Stimulated activated CD8-positive, alpha-beta memory T cell treated with anti-CD3 and anti-CD28 coated beads, Interleukin-7, amount 100 ng/mL, for 24 hours (primary cell): ENCODE measurements at regions not wholly inside any gene's neighbourhood (a gene's known extent, or its start where the extent isn't known, plus 50 kb on each side); places are given as distances from the start of the nearest gene placed in this dataset.
"Not testable (repeated sequence)": the region's sequence is repeated elsewhere in the genome, so short reads cannot be mapped to it uniquely, and the experiment has no call there.

Source experiments
- DNase-seq: peaks from one replicate; pipeline ENCODE4 v3.0.0-alpha.2; 2020; ENCODE audit warnings: low read depth

DNA sequence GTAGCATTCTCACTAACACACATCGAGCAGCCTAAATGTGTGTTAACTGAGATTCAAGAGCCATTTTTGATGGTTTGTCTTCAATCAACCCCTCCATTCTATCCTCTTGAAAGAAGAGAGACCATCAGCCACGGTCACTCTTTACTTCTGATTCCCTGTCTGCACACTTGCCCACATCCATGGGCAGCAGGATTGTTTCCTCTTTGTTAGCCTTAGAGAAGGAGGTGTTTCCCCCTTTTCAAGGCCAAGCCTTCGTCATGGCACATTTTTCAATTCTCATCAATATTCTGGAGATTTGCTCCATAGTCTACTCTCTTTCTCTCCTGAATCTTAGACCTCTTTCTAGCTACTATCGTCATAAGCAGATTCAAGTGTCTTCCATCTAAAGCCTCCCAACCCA, 522.4 kb upstream of the NAALADL2 start:
- no peak for DNase-seq

DNA sequence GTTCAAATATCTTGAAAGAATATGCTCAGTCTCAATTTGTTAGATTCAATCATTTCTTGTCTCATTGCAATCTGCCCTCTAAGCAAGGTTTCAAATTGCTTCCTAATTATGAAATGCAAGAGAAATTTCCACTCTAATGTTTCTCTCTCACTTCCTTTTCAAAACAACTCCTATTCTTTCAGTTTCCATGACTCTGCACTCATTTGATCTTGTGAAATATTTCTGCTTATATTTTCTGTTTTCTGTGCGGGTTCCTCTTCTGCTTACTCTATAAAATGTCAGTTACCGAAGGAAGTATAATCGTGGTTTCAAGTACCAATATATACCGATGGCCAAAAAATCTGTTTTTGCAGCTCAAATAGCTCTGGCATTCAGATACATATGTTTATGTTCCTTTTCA, 521.9 kb upstream of the NAALADL2 start:
- no peak for DNase-seq

DNA sequence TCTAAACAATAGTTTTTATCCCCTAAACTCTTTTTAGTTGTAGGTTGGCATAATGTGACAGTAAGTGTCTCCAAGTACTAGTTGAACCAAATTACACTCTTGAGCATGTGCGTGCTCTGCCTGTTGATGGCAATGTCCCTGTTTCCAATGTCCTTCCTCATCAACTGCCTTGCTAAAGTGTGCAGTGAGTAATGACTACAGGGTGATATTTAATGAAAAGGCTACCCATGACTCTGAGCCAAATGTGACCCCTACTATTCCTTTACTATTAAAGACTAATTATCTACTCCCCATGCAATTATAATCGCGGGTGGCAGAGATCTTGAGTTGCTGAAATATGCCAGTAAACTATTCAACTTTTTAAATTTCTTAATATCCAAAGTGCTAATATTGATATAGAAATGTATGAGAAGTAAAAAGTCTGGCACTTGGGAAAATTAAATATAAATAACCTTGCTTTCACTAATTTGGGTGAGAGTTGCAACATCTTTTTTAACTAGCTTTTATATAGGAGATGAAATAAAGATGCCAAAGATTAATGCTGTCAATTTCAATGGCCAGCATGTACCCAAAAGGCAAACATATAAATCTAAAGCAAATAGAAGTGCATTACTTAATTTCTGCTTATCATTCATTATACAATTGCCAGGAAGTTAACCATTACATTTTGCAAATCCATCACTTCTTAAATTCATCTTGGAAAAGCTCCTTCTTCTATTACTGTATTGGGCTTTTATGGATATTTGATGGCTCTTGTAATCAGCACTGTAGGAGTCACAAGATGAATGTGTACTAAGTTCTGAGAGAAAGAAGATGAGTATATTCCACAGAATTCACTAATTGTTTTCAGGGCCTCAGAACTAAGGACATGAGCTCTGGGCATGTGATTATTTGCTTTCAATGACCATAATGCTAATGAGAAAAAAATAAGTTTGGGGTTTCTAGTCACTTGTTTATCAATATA, 518.2 kb upstream of the NAALADL2 start:
- DNase-seq: no peak

DNA sequence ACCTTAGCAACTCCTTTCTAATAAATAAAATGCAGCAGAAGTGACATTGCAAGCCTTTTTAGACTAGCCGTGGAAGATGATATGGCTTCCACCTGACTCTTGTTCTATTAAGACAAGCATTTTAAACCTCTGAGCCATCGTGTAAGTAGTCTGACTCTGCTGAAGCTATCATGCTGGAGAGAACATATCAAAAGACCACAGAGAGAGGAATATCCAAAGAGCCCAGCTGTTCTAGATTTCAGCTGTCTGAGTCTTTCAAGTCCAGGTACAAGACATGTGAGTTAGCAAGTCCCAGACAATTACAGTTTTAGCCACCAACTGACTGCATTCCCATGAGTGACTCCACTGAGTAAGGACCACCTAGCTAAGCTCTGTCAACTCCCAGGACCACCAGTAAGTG, 517.0 kb upstream of the NAALADL2 start:
- DNase-seq: no peak

DNA sequence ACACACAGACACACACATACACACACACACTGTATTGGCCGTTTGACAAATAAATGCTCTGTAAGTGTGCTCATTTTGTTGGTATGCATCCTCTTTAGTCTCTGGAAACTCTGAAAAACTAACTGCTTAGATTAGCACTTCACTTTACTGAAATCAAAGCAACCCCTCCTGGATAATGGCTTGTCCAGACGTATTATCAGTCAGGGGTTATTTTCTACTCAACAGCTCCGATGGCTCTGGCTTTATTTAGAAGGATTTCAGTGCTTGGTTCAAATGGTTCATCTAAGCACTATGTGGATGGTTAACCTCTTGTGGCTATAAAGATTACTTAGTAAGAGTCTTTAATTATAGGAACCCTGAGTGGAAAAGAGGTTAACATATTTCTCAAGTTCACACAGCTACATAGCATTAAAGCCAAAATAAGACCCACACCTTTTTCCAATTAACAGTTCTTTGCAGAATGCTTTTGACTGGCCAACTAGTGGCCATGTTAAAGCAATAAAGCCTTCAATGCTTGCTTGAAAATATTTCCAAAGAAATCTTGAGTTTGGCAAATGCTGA, 516.1 kb upstream of the NAALADL2 start:
- DNase-seq: no peak

DNA sequence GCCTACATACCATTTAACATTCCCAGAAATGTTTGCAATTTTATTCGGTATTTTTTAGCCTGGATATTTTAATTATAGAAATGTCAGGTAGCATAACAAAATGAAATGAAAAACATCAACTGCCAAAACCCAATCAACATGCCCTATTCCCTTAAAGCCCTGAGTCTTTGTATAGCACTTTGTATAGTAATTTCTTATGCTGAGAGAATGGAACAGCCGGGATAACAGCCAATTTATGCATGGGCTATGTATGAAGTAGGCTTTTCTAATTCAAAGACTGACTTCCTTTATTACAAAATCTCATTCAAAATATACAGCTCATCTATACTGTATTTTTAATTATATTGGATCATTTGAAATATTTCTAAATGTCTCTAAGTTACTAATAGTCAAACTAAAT, 513.0 kb upstream of the NAALADL2 start:
- no peak for DNase-seq

DNA sequence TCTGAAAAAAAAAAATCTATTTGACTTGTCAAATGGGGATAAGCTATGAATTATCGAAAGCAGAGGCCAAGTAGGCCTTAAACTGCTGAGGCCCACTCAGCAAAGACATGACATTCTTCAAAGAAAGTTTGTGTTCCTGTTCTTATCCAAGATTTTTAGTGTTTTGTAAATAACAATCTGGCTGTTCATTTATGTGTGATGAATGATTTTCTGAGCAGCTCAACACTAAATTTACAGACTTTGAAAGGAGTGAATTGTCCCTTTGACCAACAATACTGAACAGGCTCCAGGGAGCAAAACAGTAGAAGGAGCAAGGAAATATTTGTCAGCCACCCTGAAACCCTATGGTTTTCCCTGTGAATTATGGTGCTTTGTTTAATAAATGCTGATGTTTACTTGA, 512.6 kb upstream of the NAALADL2 start:
- DNase-seq: no peak

DNA sequence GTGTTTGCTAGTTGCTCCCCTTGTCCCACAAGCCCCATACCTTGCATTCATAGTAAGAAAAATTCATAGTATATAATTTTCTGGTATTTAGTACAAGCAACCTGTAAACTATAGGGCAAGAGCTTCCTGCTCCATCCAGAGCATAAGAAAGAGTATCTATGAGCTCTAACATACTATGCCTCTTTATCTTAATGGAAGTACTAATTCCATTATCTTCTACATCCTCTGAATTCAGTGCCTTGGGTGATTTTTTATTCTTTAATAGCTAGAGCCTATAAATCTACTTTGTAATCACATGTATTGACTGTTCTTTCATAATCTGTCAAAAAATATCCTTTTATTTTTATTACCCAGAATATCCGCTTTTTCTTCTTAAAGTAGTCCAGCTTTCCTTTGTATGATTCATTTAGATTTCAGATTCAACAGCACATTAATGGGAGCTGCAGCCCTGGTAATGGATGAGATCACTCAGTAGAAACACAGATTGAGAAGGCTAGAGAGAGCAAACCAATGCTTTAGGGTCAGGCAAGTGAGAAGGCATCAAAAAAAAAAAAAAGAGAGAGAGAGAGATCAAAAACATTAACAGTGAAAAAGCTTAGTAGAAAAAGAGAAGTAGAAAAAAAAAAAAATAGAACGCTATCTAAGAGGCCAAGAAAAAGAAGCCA, 511.5 kb upstream of the NAALADL2 start:
- no peak for DNase-seq

DNA sequence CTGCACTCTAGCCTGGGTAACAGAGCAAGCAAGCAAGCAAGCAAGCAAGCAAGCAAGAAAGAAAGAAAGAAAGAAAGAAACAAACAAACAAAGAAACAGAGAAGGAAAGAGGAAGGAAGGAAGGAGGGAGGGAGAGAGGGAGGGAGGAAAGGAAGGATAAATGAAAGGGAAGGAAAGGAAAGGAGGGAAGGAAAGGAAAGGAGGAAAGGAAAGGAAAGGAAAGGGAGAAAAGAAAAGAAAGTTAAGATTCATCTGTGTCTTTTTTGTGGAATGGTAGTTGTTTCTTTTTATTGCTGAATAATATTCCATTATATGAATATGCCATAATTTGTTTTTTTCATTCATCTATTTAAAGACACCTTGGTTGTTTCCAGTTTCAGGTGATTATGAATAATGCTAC, 506.9 kb upstream of the NAALADL2 start:
- no peak for DNase-seq

DNA sequence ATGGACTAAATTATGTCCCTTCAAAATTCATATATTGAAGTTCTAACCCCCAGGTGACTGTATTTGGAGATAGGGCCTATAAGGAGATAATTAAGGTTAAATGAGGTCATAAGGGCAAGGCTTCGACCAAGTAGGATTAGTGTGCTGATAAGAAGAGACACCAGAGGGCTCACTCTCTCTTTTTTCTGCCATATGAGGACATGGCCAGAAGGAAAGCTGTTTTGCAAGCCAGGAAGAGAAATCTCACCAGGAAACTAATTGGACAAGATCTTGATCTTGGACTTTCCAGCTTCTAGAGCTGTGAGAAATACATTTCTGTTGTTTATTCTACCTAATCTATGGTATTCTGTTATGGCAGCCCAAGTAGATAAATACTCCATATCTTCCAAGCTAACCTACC, 503.6 kb upstream of the NAALADL2 start:
- no peak for DNase-seq

DNA sequence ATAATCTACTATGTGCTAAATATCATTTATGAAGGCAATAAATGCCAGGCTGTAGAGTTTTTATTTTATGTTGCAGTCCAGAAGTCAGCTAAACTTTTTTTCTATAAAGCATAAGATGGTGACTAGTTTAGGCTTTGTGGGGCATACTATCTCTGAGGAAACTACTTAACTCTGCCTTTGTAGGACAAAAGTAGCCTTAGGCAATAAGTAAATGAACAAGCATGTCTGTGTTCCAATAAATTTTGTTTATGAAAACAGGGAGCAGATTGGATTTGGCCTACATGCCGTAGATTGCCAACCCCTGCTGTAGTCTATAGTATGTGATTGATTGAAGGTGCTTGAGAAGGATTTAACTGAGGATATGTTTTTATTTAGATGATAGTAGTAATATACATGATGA, 502.5 kb upstream of the NAALADL2 start:
- no peak for DNase-seq

DNA sequence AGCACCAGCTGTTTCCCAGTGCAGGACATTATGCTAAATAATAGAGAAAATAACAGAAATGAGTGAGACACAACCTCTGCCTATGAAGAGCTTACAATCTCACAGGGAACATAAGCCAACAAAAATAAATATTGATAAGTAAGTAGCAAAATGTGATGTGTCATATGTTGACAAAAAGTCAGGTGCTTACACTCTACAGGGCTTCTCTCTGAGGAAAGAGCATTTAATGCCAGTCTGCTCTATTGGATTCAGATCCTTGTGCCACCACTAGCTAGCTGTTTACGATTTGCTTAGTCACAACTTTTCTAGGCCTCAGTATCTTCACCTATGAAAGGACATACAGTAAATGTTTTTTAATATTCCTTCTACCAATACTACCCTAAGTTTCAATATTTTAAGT, 500.9 kb upstream of the NAALADL2 start:
- no peak for DNase-seq

DNA sequence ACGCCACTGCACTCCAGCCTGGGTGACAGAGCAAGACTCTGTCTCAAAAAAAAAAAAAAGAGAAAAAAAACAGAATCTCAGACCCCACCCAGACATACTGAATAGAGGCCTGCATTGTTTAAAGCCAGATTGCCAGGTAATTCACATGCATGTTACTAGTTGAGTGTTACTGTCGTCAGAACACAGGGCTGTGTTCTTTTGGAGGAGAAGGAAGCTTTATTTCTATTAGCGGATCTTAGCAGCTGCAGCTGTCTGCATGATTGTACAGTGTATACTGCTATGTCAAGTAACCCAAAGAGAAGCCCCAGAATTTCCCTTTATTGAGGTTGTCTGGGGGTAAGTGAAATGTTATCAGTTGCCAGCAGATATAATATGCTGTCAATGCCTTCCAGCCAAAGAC, 496.6 kb upstream of the NAALADL2 start:
- DNase-seq: no peak

DNA sequence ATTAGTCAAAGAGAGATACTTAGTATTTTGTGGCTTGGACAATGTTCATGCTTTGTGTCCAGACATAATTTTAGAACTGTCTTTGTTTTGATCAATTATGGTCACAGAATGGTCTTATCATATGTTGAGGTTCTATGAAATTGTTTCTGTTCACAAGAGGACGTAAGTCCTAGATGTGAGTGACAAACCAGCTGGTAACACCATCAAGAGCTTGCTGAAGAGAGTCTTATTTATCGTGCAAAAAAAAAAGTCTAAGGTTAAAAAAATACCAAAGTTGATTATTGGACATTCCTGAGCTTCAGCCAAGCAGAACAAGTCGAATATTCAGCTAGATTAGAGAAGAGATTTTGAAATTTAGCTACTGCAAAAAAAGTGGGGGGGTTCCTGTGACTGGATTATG, 495.9 kb upstream of the NAALADL2 start:
- no peak for DNase-seq

DNA sequence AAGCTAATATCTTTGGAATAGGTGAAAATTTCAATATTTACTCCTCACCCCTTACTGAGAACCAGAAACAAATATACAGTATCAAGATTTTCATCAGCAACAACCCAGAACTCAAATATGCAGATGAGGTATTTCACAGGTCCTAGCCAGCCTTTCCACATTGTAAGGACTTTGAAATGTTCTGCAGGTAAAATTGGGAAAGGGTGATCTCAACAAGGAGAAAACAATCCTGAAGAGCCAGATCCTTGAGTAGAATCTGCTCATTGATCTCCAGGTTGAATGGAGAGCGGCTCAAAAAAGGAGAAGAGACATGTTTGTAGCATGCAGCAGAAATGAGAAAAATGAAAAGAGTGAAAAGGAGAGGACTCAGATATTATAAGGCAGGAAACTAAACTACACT, 493.3 kb upstream of the NAALADL2 start:
- DNase-seq: no peak

DNA sequence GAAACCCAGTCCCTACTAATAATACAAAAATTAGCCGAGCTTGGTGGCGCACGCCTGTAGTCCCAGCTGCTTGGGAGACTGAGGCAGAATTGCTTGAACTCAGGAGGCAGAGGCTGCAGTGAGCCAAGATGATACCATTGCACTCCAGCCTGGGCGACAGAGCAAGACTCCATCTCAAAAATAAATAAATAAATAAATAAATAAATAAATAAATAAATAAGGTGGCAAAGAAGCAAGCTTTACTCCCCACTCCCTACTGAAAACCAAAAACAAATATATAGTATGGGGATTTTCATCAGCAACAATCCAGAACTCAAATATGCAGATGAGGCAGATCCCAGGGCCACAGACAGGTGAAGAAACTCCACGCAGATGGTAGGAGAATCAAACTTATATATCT, 492.2 kb upstream of the NAALADL2 start:
- DNase-seq: not testable (repeated sequence)

DNA sequence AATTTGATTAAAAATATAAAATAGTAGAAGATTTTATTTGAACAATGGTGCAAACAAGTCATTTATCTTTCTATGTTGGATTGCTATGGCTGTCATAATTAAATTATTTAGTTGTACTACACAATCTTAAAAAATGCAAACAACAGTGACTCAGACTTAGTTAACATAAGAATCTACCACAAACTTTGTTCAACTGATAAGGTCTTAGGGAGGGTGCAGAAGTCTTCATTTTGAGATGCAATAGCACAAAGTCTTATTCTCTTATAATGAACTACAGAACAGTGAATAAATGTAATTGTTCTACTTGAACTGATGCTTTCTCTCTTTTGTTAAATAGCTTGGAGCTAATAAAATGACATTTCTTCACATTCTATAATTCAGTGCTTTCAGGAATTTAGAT, 482.8 kb upstream of the NAALADL2 start:
- DNase-seq: no peak

DNA sequence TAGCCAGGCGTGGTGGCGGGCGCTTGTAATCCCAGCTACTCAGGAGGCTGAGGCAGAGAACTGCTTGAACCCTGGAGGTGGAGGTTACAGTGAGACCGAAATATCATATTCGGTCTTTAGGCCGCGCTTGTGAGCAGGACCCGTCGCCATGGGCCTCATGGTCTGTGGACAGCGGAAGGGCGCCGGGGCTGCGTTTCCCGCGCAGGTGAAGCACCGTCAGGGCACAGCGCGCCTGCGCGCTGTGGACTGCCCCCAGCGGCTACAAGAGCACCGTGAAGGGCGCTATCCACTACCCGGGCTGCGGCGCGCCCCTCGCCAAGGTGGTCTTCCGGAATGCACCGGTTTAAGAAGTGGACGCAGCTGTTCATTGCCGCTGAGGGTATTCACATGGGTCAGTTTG, 482.0 kb upstream of the NAALADL2 start:
- no peak for DNase-seq

DNA sequence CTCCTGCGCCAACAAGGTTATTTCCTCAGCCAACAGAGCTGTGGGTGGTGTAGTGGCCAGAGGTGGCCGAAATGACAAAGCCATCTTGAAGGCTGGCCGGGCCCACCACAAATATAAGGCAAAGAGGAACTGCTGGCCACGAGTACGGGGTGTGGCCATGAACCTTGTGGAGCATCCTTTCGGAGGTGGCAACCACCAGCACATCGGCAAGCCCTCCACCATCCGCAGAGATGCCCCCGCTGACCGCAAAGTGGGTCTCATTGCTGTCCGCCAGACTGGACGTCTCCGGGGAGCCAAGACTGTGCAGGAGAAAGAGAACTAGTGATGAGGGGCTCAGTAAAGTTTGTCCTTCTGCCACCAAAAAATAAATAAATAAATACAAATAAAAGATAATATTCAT, 481.4 kb upstream of the NAALADL2 start:
- DNase-seq: no peak

DNA sequence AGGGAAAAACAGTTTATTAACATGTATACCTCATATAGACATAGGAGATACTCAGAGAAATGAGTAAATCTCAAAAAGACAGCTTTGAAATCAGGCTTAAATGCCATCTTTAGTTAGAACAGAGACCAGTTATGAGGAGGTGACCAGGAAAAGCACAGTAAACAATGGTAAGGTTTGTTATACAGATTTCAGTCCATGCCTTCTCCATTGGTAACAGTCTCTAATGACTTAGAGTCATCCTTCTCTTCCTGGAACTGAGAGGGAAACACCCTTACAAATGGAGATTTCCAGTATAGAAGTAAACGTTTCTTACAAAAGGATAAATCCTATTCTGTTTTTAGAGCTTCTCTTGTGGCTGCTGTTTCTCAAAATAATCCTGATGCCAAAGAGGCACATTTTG, 476.3 kb upstream of the NAALADL2 start:
- no peak for DNase-seq

DNA sequence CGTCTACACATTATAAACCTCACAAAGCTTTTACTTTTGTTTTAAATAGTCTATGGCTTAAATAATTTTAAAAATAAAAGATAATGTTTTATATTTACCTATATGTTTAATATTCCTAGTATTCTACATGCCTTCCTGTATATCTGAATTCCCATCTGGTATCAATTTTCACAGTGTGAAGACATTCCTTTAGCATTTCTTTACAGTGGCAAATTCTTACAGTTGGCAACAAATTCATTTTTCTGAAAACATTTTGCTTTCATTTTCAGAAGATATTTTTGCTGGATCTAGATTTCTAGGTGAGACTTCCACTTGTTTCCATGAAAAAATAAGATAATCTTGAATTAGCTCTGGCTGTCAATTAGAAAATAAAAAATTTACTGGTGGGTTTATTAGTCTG, 471.4 kb upstream of the NAALADL2 start:
- DNase-seq: no peak

DNA sequence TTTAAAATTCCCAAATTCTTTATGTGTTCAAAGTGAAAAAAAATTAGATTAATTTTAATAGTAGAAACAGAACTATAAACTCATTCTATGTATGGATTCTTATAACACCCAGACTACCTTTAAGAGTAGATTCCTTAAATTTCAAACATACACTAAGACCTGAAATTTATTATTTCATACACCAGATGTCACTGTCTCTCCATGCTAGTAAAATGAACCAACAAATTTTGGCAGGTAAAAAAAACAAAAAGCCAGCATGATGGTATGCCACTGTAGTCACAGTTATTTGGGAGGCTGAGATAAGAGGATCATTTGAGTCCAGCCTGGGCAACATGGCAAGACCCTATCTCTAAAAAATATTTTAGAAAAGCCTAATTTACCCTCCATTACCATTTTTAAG, 461.3 kb upstream of the NAALADL2 start:
- DNase-seq: no peak

DNA sequence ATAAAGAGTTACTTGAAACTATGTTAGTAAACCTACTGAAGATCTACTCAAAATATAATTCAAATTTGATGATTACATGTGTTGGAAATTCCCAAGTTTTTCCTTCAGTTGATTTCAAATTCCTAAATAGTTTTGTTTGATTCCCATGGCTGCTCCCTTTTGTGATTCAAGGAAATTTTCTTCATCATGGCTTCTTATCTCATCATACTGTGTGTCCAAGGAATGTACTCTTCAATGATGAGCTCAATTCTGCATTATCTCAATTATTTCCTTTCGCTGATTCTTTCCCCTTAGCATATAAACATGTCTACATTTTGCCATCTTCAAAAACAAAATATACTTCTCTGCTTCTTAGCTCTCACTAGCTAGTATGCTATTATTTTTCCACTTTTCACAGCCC, 460.4 kb upstream of the NAALADL2 start:
- DNase-seq: no peak
